IMR-90 (cell line): ENCODE measurements at regions not wholly inside any gene's neighbourhood (a gene's known extent, or its start where the extent isn't known, plus 50 kb on each side); places are given as distances from the start of the nearest gene placed in this dataset.
A peak's percentile ranks its signal among the peaks of the same experiment; 100 is the strongest.

Experiments used
- ATAC-seq: fragments of 200-7000 bp; cut with Tn5 transposase; 2 replicates; pipeline ENCODE4 v1.9.1; 2020; ENCODE audit warnings: low read depth, mild to moderate bottlenecking, moderate library complexity
- BruUV-seq: library from RNA; stranded (reverse); fragments of 400-500 nt; replicated peaks from 2 replicates; lab custom pipeline; 2021; lab: Mats Ljungman, UMichigan
- CTCF ChIA-PET: fragments of 300-600 bp; formaldehyde crosslinking; extraction: SDS; loops from one replicate; lab custom pipeline; 2021; ENCODE audit warnings: antibody characterized with exemption; lab: Yijun Ruan, JAX
- POLR2A ChIA-PET: fragments of 300-600 bp; sonication (Branson Sonifier 250); formaldehyde crosslinking; loops from one replicate; lab custom pipeline; 2022; ENCODE audit warnings: antibody characterized with exemption; ENCODE audit not compliant: unreplicated experiment; lab: Charles Lee
- DNase-seq: peaks from one replicate; pipeline ENCODE4 v3.0.0; 2013
- H2AFZ ChIP-seq: replicated peaks from 2 replicates; pipeline ENCODE3; 2013; ENCODE audit warnings: low read length, mild to moderate bottlenecking; ENCODE audit not compliant: poor library complexity
- H2AK5ac ChIP-seq: 2 replicates; pipeline ENCODE4 v1.6.1; 2013; ENCODE audit warnings: low read depth, low read length, inconsistent platforms
- H2AK9ac ChIP-seq: replicated peaks from 2 replicates; pipeline ENCODE3; 2013; ENCODE audit warnings: mild to moderate bottlenecking, low read depth, low read length, moderate library complexity; ENCODE audit not compliant: poor library complexity
- H2BK120ac ChIP-seq: 2 replicates; pipeline ENCODE4 v1.6.1; 2013; ENCODE audit warnings: low read depth, low read length, inconsistent platforms
- H2BK15ac ChIP-seq: 3 replicates; pipeline ENCODE4 v1.6.1; 2013; ENCODE audit warnings: low read depth, low read length, inconsistent platforms
- H2BK20ac ChIP-seq: 2 replicates; pipeline ENCODE4 v1.6.1; 2013; ENCODE audit warnings: low read depth, mild to moderate bottlenecking, inconsistent platforms, low read length, moderate library complexity
- H2BK5ac ChIP-seq: 2 replicates; pipeline ENCODE4 v1.6.1; 2013; ENCODE audit warnings: mild to moderate bottlenecking, low read depth, low read length, inconsistent platforms; ENCODE audit not compliant: poor library complexity, severe bottlenecking
- H3K14ac ChIP-seq: replicated peaks from 2 replicates; pipeline ENCODE4 v1.6.1; 2013; ENCODE audit warnings: low read depth, low read length, inconsistent platforms
- H3K18ac ChIP-seq: 2 replicates; pipeline ENCODE4 v1.6.1; 2013; ENCODE audit warnings: low read depth, low read length, control low read depth
- H3K23ac ChIP-seq: 2 replicates; pipeline ENCODE4 v1.6.1; 2013; ENCODE audit warnings: low read depth, low read length, inconsistent platforms
- H3K27ac ChIP-seq: 2 replicates; pipeline ENCODE4 v1.5.1; 2013; ENCODE audit warnings: mild to moderate bottlenecking, control low read depth, low read length; ENCODE audit not compliant: insufficient read depth
- H3K27me3 ChIP-seq: 2 replicates; pipeline ENCODE4 v1.6.1; 2013; ENCODE audit warnings: low read length; ENCODE audit not compliant: control insufficient read depth, insufficient read depth
- H3K36me3 ChIP-seq: 2 replicates; pipeline ENCODE4 v1.6.1; 2013; ENCODE audit warnings: low read length, mixed read lengths; ENCODE audit not compliant: control insufficient read depth, insufficient read depth
- H3K4ac ChIP-seq: 2 replicates; pipeline ENCODE4 v1.6.1; 2013; ENCODE audit warnings: low read depth, low read length, inconsistent platforms
- H3K4me1 ChIP-seq: 2 replicates; pipeline ENCODE4 v1.6.1; 2013; ENCODE audit warnings: low read length, mixed read lengths; ENCODE audit not compliant: control insufficient read depth, insufficient read depth
- H3K4me2 ChIP-seq: 2 replicates; pipeline ENCODE4 v1.6.1; 2013; ENCODE audit warnings: low read depth, mild to moderate bottlenecking, control low read depth, low read length, moderate library complexity
- H3K4me3 ChIP-seq: 2 replicates; pipeline ENCODE4 v1.5.1; 2013; ENCODE audit warnings: low read depth, mild to moderate bottlenecking, control low read depth, low read length, moderate library complexity; ENCODE audit not compliant: insufficient read depth
- H3K56ac ChIP-seq: 2 replicates; pipeline ENCODE4 v1.6.1; 2013; ENCODE audit warnings: low read length, inconsistent platforms; ENCODE audit not compliant: insufficient read depth; ENCODE audit errors: extremely low read depth
- H3K79me1 ChIP-seq, 2 experiments: 2 replicates each; pipeline ENCODE4 v1.6.1; 2013; ENCODE audit warnings: low read length in 2 of 2, inconsistent platforms in 1 of 2, low read depth in 1 of 2
- H3K9ac ChIP-seq: 2 replicates; pipeline ENCODE4 v1.6.1; 2013; ENCODE audit warnings: low read depth, low read length, control low read depth
- H3K9me1 ChIP-seq: 2 replicates; pipeline ENCODE4 v1.6.1; 2013; ENCODE audit warnings: low read length, inconsistent platforms; ENCODE audit not compliant: insufficient read depth
- H3K9me3 ChIP-seq: 2 replicates; pipeline ENCODE4 v1.6.1; 2013; ENCODE audit warnings: low read length; ENCODE audit not compliant: control insufficient read depth, insufficient read depth
- H4K20me1 ChIP-seq: 2 replicates; pipeline ENCODE4 v1.6.1; 2013; ENCODE audit warnings: low read length, inconsistent platforms; ENCODE audit not compliant: insufficient read depth
- H4K5ac ChIP-seq: 2 replicates; pipeline ENCODE4 v1.6.1; 2013; ENCODE audit warnings: mild to moderate bottlenecking, low read depth, low read length, control low read depth
- H4K8ac ChIP-seq, 2 experiments: 2 replicates each; pipeline ENCODE4 v1.6.1; 2013; ENCODE audit warnings: low read depth in 2 of 2, low read length in 2 of 2, control low read depth in 1 of 2, inconsistent platforms in 1 of 2
- H4K91ac ChIP-seq: 2 replicates; pipeline ENCODE4 v1.6.1; 2013; ENCODE audit warnings: low read depth, low read length, inconsistent platforms; ENCODE audit not compliant: insufficient read depth
- CEBPB ChIP-seq: IDR thresholded peaks from 2 replicates; pipeline ENCODE4 v1.6.1; 2012; ENCODE audit warnings: low read depth, low read length, improper control_type of control experiment
- MAZ ChIP-seq: IDR thresholded peaks from 2 replicates; pipeline ENCODE4 v1.6.1; 2012; ENCODE audit warnings: low read depth, mild to moderate bottlenecking, low read length, improper control_type of control experiment, moderate library complexity, borderline replicate concordance
- NFE2L2 ChIP-seq: fragments of 150-350 bp; IDR thresholded peaks from 2 replicates; pipeline ENCODE4 v1.6.1; 2016; ENCODE audit warnings: low read depth, mild to moderate bottlenecking, low read length
- WGBS, 2 experiments: methylation state at CpG; one replicate each; pipeline versions ENCODE4 v1.1.5 to v1.1.7; 2013; ENCODE audit warnings: missing lambda C conversion rate in 2 of 2; ENCODE audit not compliant: insufficient read length in 1 of 2; ENCODE audit errors: extremely low coverage in 2 of 2; 5-methylcytosine and 5-hydroxymethylcytosine counted together
- dilution Hi-C: fragments of 300-500 bp; cut with HindIII; formaldehyde crosslinking; loops from one replicate; pipeline ENCODE4 v1.14.3; 2018; ENCODE audit warnings: low sequenced_read_pairs; ENCODE audit not compliant: unreplicated experiment
- in situ Hi-C: fragments of 300-500 bp; cut with MboI; formaldehyde crosslinking; loops from 3 replicates; pipeline ENCODE4 v1.14.3; 2019; ENCODE audit warnings: low sequenced_read_pairs, inconsistent platforms, mixed read lengths
- intact Hi-C: fragments of 100-400 bp; cut with micrococcal nuclease; formaldehyde crosslinking; loops from 2 replicates; pipeline ENCODE4 v1.10.0; 2022
- TF ChIP-seq, protein P1 (sequence below): conservative IDR thresholded peaks from 2 replicates; pipeline ENCODE4 v1.5.1; 2012; ENCODE audit warnings: mild to moderate bottlenecking, low read depth, low read length, improper control_type of control experiment

DNA sequence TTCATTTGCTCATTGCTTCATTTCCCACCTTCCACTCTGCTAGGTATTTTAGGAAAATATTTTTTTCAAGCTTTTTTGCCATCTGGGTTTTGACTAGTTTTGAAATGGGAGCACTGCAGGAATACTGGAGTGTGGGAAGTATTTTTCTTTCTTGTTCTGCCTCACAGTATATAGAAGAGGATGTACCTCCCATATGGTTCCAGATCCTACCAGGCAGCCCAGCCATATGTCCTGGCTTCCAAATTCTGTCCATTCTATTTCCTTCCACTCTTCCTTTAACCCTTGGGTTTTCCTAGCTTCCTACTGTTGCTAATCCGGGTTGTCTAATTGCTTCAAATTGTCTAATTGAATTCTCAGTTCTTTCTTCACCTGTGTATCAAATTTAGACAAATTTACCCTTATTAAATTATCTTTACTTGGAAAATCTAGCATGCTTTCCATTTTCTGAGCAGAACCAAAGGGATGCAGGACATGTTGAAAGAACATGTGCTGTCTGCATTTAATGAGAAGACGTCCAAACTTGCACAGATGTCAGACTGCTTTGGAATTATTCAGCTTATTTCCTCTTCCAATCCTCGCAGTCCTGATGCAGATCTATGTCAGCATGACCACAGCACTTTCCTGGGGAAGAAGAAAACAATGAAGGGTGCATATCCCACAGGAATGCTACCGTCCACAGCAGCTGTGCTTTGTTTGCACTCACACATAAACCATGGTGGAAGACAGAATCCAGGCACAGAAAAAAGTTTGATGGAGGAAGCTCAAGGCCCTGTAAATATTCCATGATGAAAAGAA lies 1273.9 kb upstream of the MAP3K7 start:
- TF ChIP-seq CEBPB = no peak
- TF ChIP-seq, protein P1, sequence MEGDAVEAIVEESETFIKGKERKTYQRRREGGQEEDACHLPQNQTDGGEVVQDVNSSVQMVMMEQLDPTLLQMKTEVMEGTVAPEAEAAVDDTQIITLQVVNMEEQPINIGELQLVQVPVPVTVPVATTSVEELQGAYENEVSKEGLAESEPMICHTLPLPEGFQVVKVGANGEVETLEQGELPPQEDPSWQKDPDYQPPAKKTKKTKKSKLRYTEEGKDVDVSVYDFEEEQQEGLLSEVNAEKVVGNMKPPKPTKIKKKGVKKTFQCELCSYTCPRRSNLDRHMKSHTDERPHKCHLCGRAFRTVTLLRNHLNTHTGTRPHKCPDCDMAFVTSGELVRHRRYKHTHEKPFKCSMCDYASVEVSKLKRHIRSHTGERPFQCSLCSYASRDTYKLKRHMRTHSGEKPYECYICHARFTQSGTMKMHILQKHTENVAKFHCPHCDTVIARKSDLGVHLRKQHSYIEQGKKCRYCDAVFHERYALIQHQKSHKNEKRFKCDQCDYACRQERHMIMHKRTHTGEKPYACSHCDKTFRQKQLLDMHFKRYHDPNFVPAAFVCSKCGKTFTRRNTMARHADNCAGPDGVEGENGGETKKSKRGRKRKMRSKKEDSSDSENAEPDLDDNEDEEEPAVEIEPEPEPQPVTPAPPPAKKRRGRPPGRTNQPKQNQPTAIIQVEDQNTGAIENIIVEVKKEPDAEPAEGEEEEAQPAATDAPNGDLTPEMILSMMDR = no peak
- no peak for TF ChIP-seq MAZ
- TF ChIP-seq NFE2L2 = peak; percentile 88; the same call in 1 of the 2 replicates
- WGBS, 2 experiments = no CpG with 5 or more reads among the region's 4 CpGs
- dilution Hi-C loops (no loop called here), intact Hi-C loops (no loop called here), in situ Hi-C loops (no loop called here)
- peak; percentile 58 for DNase-seq
- Histone ChIP-seq H4K20me1 (no peaks in the 10 kb centered on the region), H2AK5ac (no peak overlapping the region), H3K9me3 (no peaks in the 10 kb centered on the region), H3K18ac (peak overlapping the region; percentile 44; the same call in 1 of the 2 replicates), H3K36me3 (no peaks in the 10 kb centered on the region), H3K4me1 (no peaks in the 10 kb centered on the region), H3K79me1 (no peaks in the 10 kb centered on the region), H3K23ac (no peak overlapping the region), H2AFZ (no peak overlapping the region), H3K9me1 (no peaks in the 10 kb centered on the region; the same call in 1 of the 2 replicates), H2BK5ac (no peak overlapping the region), H3K14ac (no peak overlapping the region), H3K9ac (no peak overlapping the region), H3K56ac (no peak overlapping the region), H2BK120ac (no peak overlapping the region), H3K4me3 (no peak overlapping the region), H3K27me3 (no peaks in the 10 kb centered on the region), H2BK20ac (no peak overlapping the region), H2BK15ac (no peak overlapping the region), H4K8ac (no peak overlapping the region), H4K91ac (no peak overlapping the region), H3K4me2 (no peak overlapping the region), H3K4ac (no peak overlapping the region), H4K5ac (no peak overlapping the region), H3K27ac (no peak overlapping the region), H2AK9ac (no peak overlapping the region)
- ChIA-PET POLR2A (no interaction called here), CTCF (interaction anchor here (1.1 kb wide), 1 partner anchor 8 kb away, joined by 4 read pairs; no protein-coding TSS in a partner anchor)
- ATAC-seq = peak; percentile 79
- no TSS peak for BruUV-seq
